ENCODE measurements at regions not wholly inside any gene's neighbourhood (a gene's known extent, or its start where the extent isn't known, plus 50 kb on each side); places are given as distances from the start of the nearest gene placed in this dataset.

- no peak overlapping the region for H2AFZ ChIP-seq (ENCODE audit: low read length)
- no peaks in the 10 kb centered on the region for H4K20me1 ChIP-seq (replicated peaks in 1 of 2; ENCODE audit: control insufficient read depth in 1 of 2, insufficient read depth in 2 of 2, low read length in 2 of 2)
- DNase-seq (ENCODE audit: low read depth in 1 of 2, low spot score in 2 of 2), result no peak
- no peak overlapping the region for H3K18ac ChIP-seq (ENCODE audit: extremely low read depth, low read length)
- no peak overlapping the region for H3K9ac ChIP-seq (replicated peaks in 1 of 4; ENCODE audit: extremely low read depth in 1 of 4, low read depth in 3 of 4, low read length in 3 of 4)
- no peaks in the 10 kb centered on the region for H3K79me1 ChIP-seq (ENCODE audit: low read depth, low read length)
- H3K27ac ChIP-seq (ENCODE audit: low read depth, low read length), result no peak overlapping the region
- H3K14ac ChIP-seq (ENCODE audit: insufficient read length), result no peak overlapping the region
- H3K4ac ChIP-seq (replicated peaks; ENCODE audit: insufficient read length, low read depth, low read length), result no peak overlapping the region
- H4K8ac ChIP-seq (ENCODE audit: extremely low read depth, insufficient read depth, low read length), result no peak overlapping the region
- H2BK20ac ChIP-seq (ENCODE audit: low read length), result no peak overlapping the region
- H2AK5ac ChIP-seq (ENCODE audit: low read depth, low read length), result no peak overlapping the region
- no peak overlapping the region for H4K91ac ChIP-seq (replicated peaks; ENCODE audit: insufficient read length, low read length)
- no peak overlapping the region for H3K4me2 ChIP-seq (ENCODE audit: insufficient read depth in 1 of 2, low read depth in 2 of 2, low read length in 2 of 2)
- no peak overlapping the region for H2BK15ac ChIP-seq (ENCODE audit: low read length)
- H3K4me1 ChIP-seq (replicated peaks in 1 of 4; ENCODE audit: control insufficient read depth in 3 of 4, insufficient read depth in 4 of 4, low read length in 3 of 4), result no peaks in the 10 kb centered on the region
- H2BK5ac ChIP-seq (ENCODE audit: low read depth, low read length), result no peak overlapping the region
- H3K9me3 ChIP-seq (ENCODE audit: insufficient read depth in 2 of 2, low read depth in 1 of 2, low read length in 1 of 2), result no peaks in the 10 kb centered on the region
- no peaks in the 10 kb centered on the region for H3K36me3 ChIP-seq (ENCODE audit: control insufficient read depth in 2 of 4, insufficient read depth in 4 of 4, low read length in 3 of 4)
- no peak for FAIRE-seq
- no peak overlapping the region for H4K5ac ChIP-seq (ENCODE audit: insufficient read length, low read depth, low read length)
- no peak overlapping the region for H3K56ac ChIP-seq (replicated peaks; ENCODE audit: insufficient read length, low read depth, low read length)
- ChIA-PET CTCF (ENCODE audit: partially characterized antibody) (interaction anchor here (1.2 kb wide), 1 partner anchor 433 kb away, joined by 3 read pairs; no protein-coding TSS in a partner anchor), POLR2A (ENCODE audit: partially characterized antibody) (interaction anchor here (0.6 kb wide), 1 partner anchor 1110 kb away, joined by 3 read pairs; no protein-coding TSS in a partner anchor)
- no peaks in the 10 kb centered on the region for H3K27me3 ChIP-seq (replicated peaks in 1 of 4; ENCODE audit: control insufficient read depth in 3 of 4, extremely low read depth in 1 of 4, insufficient read depth in 3 of 4, low read length in 3 of 4)
- H3K4me3 ChIP-seq (ENCODE audit: extremely low read depth in 1 of 4, insufficient read depth in 2 of 4, low read depth in 3 of 4, low read length in 4 of 4), result no peak overlapping the region
- no peak overlapping the region for H3K23ac ChIP-seq (ENCODE audit: insufficient read length)
- WGBS, 2 experiments (ENCODE audit: extremely low coverage in 1 of 2, insufficient coverage in 1 of 2, insufficient read length in 1 of 2, insufficient replicate concordance in 2 of 2, low coverage in 1 of 2, low lambda C conversion rate in 2 of 2, missing lambda C conversion rate in 1 of 2), result 89% methylated on average over 2 of the region's 2 CpGs; no CpG with 5 or more reads in 1 of the 2 experiments
- H3K79me2 ChIP-seq (ENCODE audit: control insufficient read depth in 1 of 2, insufficient read depth in 2 of 2, low read length in 2 of 2), result no peaks in the 10 kb centered on the region
- H3K23me2 ChIP-seq (ENCODE audit: low read depth, low read length), result no peaks in the 10 kb centered on the region
- H2BK12ac ChIP-seq (ENCODE audit: low read depth, low read length), result no peak overlapping the region
- TF ChIP-seq BRCA1 (IDR thresholded peaks at IDR 0.05; ENCODE audit: low read depth, low read length) (no peak), JUN (IDR thresholded peaks at IDR 0.05; ENCODE audit: low read depth, low read length) (no peak), KDM5A (IDR thresholded peaks at IDR 0.05; ENCODE audit: low read length) (no peak), SP2 (IDR thresholded peaks at IDR 0.05; ENCODE audit: low read length) (no peak), BCL11A (IDR thresholded peaks at IDR 0.05; ENCODE audit: low read depth in 2 of 2, low read length in 2 of 2) (no peak), PHF8 (conservative IDR thresholded peaks at IDR 0.05; ENCODE audit: low read depth, low read length) (no peak), RFX5 (IDR thresholded peaks at IDR 0.05; ENCODE audit: borderline replicate concordance, low read depth, low read length) (no peak)
- no peak overlapping the region for H2BK120ac ChIP-seq (replicated peaks; ENCODE audit: low read depth, low read length)
These were observed 355.4 kb upstream of the GULP1 start for GRCh38 chr2:187936228-187936627.

Measured in H1 (cell line).